Type B pancreatic cell (in vitro differentiated cells): ENCODE measurements at regions not wholly inside any gene's neighbourhood (a gene's known extent, or its start where the extent isn't known, plus 50 kb on each side); places are given as distances from the start of the nearest gene placed in this dataset.

ENCODE experiments used
- DNase-seq: peaks from one replicate; pipeline ENCODE4 v3.0.0; 2021; ENCODE audit warnings: mixed read lengths; ENCODE audit not compliant: unreplicated experiment; ENCODE audit errors: extremely low spot score
- H3K27ac Mint-ChIP-seq: 2 replicates; pipeline ENCODE4 v1.8.0; 2021; ENCODE audit warnings: mild to moderate bottlenecking, mixed read lengths
- H3K27me3 Mint-ChIP-seq: 2 replicates; pipeline ENCODE4 v1.8.0; 2021; ENCODE audit warnings: mixed read lengths
- H3K36me3 Mint-ChIP-seq: 2 replicates; pipeline ENCODE4 v1.8.0; 2021; ENCODE audit warnings: mixed read lengths
- H3K4me1 Mint-ChIP-seq: one replicate; pipeline ENCODE4 v1.8.0; 2021; ENCODE audit warnings: mixed read lengths; ENCODE audit not compliant: unreplicated experiment
- H3K4me3 Mint-ChIP-seq: 2 replicates; pipeline ENCODE4 v1.8.0; 2021; ENCODE audit warnings: mild to moderate bottlenecking, mixed read lengths
- H3K9me3 Mint-ChIP-seq: 2 replicates; pipeline ENCODE4 v1.8.0; 2021; ENCODE audit warnings: mixed read lengths
- TF ChIP-seq, protein P1 (sequence below): fragments of 200-600 bp; sonication (generic); conservative IDR thresholded peaks from 2 replicates; pipeline ENCODE4 v1.5.0; 2021; ENCODE audit warnings: antibody characterized with exemption, mild to moderate bottlenecking

DNA sequence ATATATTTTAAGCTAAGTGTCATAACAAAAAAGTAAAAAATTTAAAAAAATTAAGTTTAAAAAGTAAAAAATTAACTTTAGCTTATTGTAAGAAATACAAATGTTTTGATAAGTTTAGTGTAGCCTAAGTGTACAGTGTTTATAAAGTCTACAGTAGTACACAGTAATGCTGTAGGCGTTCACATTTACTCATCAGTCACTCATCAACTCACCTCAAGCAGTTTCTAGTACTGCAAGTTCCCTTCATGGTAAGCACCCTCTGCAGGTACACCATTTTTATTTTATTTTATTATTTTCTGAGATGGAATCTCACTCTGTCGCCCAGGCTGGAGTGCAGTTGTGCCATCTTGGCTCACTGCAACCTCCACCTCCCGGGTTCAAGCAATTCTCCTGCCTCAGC lies 316.0 kb downstream of the FGFR2 start:
- Mint-ChIP-seq H3K9me3 (no peaks in the 10 kb centered on the region), H3K27me3 (peaks cover 4% of the 10 kb centered on the region), H3K4me3 (no peak overlapping the region), H3K36me3 (peaks cover 4% of the 10 kb centered on the region), H3K27ac (no peak overlapping the region), H3K4me1 (peaks cover 22% of the 10 kb centered on the region)
- TF ChIP-seq, protein P1, sequence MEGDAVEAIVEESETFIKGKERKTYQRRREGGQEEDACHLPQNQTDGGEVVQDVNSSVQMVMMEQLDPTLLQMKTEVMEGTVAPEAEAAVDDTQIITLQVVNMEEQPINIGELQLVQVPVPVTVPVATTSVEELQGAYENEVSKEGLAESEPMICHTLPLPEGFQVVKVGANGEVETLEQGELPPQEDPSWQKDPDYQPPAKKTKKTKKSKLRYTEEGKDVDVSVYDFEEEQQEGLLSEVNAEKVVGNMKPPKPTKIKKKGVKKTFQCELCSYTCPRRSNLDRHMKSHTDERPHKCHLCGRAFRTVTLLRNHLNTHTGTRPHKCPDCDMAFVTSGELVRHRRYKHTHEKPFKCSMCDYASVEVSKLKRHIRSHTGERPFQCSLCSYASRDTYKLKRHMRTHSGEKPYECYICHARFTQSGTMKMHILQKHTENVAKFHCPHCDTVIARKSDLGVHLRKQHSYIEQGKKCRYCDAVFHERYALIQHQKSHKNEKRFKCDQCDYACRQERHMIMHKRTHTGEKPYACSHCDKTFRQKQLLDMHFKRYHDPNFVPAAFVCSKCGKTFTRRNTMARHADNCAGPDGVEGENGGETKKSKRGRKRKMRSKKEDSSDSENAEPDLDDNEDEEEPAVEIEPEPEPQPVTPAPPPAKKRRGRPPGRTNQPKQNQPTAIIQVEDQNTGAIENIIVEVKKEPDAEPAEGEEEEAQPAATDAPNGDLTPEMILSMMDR: no peak
- no peak for DNase-seq

DNA sequence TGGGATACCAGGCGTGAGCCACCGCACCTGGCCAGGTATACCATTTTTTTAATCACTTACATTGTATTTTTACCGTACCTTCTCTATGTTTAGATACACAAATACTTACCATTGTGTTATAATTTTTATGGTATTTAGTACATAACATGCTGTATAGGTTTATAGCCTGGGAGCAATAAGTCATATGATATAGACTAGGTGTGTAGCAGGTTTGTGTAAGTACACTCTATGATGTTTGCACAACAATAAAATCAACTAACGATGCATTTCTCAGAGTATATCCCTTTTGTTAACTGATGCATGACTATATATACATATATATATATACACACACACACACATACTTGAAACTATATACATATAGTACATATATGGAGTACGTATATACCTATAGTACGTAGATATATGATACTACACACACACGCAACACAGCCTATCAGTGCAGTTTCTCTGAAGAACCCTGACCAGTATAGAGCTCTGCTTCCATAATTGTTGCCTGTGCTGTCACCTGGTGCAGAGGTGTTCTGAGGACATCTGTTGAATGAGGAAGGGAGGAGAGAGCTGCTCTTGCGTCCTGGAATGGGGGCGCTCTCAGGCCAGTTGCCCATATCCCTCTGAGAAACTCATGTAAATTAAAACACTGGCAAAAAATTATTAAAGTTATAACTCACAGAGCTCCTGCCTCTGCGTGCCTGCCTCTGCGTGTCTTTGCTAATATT lies 315.3 kb downstream of the FGFR2 start:
- no peak overlapping the region for H3K27ac Mint-ChIP-seq
- H3K27me3 Mint-ChIP-seq: peaks cover 9% of the 10 kb centered on the region
- TF ChIP-seq, protein P1: no peak
- DNase-seq: no peak
- H3K4me1 Mint-ChIP-seq: peaks cover 22% of the 10 kb centered on the region
- no peaks in the 10 kb centered on the region for H3K9me3 Mint-ChIP-seq
- peaks cover 4% of the 10 kb centered on the region for H3K36me3 Mint-ChIP-seq
- no peak overlapping the region for H3K4me3 Mint-ChIP-seq

DNA sequence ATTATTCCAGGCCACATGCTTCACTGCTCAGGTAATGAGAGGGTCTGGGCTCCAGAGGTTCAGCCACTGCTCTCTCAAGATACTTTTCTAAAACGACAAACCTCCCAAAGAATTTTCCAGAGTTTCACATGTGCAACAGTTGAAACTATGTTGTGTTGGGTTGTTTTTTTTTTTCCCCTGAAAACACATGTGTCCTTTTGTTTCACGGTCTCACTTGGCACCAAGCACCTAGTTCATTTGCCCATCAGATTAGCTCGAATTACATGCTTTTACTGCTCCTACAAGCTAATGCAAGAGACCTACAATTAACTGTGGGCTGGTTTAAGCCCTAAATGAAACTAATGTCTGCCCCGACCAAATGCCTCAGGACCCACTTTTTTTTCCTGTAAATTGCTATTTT lies 313.3 kb downstream of the FGFR2 start:
- no peaks in the 10 kb centered on the region for H3K36me3 Mint-ChIP-seq
- H3K27ac Mint-ChIP-seq: no peak overlapping the region
- peaks cover 39% of the 10 kb centered on the region for H3K4me1 Mint-ChIP-seq

DNA sequence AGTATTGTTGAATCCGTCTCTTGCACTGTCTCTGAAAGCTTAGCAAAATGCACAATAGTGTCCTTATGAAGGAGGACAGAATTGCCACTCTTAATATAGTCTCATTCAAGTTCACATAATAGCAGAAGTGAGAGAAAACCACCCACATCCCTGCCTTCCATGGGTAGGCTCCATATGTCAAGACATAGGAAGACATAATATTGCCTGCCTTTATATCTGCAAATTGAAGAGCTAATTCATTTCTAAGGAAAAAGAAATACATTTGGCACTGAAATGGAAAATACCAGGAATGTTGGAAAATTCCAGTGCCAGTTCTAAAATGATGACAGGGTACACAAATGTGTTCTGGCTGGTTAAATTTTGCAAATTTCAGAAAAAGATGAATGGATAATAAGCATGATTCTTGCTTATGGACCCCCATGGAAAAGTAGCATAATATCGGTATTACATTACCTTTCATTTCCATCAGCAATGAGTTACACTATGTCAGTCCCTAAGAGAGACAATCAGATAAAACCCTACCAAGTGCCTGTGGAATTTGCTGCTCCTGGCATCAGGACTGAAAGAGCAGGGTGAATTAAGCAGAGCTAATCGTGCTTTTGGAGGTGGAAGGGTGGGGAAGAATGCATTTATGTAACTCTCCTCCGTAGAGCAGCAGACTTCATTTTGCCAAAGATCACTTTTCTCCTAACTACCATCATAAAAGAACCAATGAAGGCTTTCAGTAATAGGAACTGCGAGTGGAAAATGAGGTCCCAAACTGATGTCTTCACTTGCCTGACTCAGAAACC lies 312.6 kb downstream of the FGFR2 start:
- H3K4me1 Mint-ChIP-seq: peaks cover 42% of the 10 kb centered on the region
- no peaks in the 10 kb centered on the region for H3K9me3 Mint-ChIP-seq
- TF ChIP-seq, protein P1: no peak
- peaks cover 11% of the 10 kb centered on the region for H3K27me3 Mint-ChIP-seq
- DNase-seq: no peak
- no peaks in the 10 kb centered on the region for H3K36me3 Mint-ChIP-seq
- H3K4me3 Mint-ChIP-seq: no peak overlapping the region
- no peak overlapping the region for H3K27ac Mint-ChIP-seq

More for the DNA sequence above, 313.3 kb downstream of the FGFR2 start:
- no peaks in the 10 kb centered on the region for H3K9me3 Mint-ChIP-seq
- no peak overlapping the region for H3K4me3 Mint-ChIP-seq
- DNase-seq: no peak
- TF ChIP-seq, protein P1: no peak
- peaks cover 11% of the 10 kb centered on the region for H3K27me3 Mint-ChIP-seq

DNA sequence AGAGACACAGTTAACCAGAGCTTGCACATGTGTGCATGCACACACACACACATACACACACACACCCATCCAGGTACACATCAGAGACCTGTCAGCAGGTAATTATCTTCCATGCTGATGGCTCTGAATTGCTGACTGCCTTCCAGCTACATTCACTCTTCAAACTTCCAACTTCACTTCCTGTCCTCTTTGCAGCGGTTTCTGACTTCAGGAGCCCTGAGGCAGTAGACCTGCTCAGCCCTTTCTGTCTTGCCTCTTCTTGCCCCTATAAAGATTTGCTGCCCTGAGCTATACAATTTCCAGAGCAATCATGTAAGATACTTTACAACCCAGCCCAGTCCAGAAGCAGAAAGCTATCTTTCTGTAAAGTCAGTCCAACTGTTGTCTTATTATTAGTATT lies 310.2 kb downstream of the FGFR2 start:
- no peaks in the 10 kb centered on the region for H3K36me3 Mint-ChIP-seq
- no peak overlapping the region for H3K27ac Mint-ChIP-seq
- H3K4me1 Mint-ChIP-seq: peaks cover 53% of the 10 kb centered on the region
- H3K9me3 Mint-ChIP-seq: no peaks in the 10 kb centered on the region
- H3K27me3 Mint-ChIP-seq: peaks cover 11% of the 10 kb centered on the region
- no peak overlapping the region for H3K4me3 Mint-ChIP-seq
- DNase-seq: no peak
- TF ChIP-seq, protein P1: no peak
